NCI-H345 treated with DMSO at 0.1 percent for 48 hours (cell line): ENCODE measurements at regions not wholly inside any gene's neighbourhood (a gene's known extent, or its start where the extent isn't known, plus 50 kb on each side); places are given as distances from the start of the nearest gene placed in this dataset.
"Not testable (repeated sequence)": the region's sequence is repeated elsewhere in the genome, so short reads cannot be mapped to it uniquely, and the experiment has no call there.

ENCODE experiments used
- DNase-seq: peaks from one replicate; lab custom pipeline; 2025; ENCODE audit not compliant: unreplicated experiment; lab: John Stamatoyannopoulos, UW

- no peak for DNase-seq
These were observed 51.1 kb upstream of the ROPN1 start for GRCh38 chr3:124043023-124043422.

GRCh38 chr3:124044956-124045355 lies 53.0 kb upstream of the ROPN1 start:
- DNase-seq = no peak

- DNase-seq = no peak
These were observed 57.3 kb upstream of the ROPN1 start for GRCh38 chr3:124048967-124049798.

GRCh38 chr3:124051636-124052035 lies 59.7 kb upstream of the ROPN1 start:
- no peak for DNase-seq

GRCh38 chr3:124053871-124054270 lies 61.9 kb upstream of the ROPN1 start:
- no peak for DNase-seq

- no peak for DNase-seq
These were observed 64.9 kb upstream of the ROPN1 start for GRCh38 chr3:124056846-124057245.

GRCh38 chr3:124057420-124057819 lies 65.5 kb upstream of the ROPN1 start:
- no peak for DNase-seq

- DNase-seq = no peak
These were observed 67.7 kb upstream of the ROPN1 start for GRCh38 chr3:124059580-124059979.

- no peak for DNase-seq
These were observed 71.4 kb upstream of the ROPN1 start for GRCh38 chr3:124063197-124063909.

- no peak for DNase-seq
These were observed 72.1 kb upstream of the ROPN1 start for GRCh38 chr3:124064050-124064449.

GRCh38 chr3:124066543-124066942 lies 74.6 kb upstream of the ROPN1 start:
- not testable (repeated sequence) for DNase-seq

- DNase-seq = not testable (repeated sequence)
These were observed 77.8 kb upstream of the ROPN1 start for GRCh38 chr3:124069706-124070105.

- not testable (repeated sequence) for DNase-seq
These were observed 83.2 kb upstream of the ROPN1 start for GRCh38 chr3:124075090-124075489.

- no peak for DNase-seq
These were observed 83.8 kb upstream of the ROPN1 start for GRCh38 chr3:124075753-124076152.

GRCh38 chr3:124076235-124076634 lies 84.3 kb upstream of the ROPN1 start:
- DNase-seq = no peak

GRCh38 chr3:124078953-124079911 lies 87.3 kb upstream of the ROPN1 start:
- DNase-seq = peak; percentile 24

GRCh38 chr3:124079912-124080276 lies 88.0 kb upstream of the ROPN1 start:
- DNase-seq = no peak

GRCh38 chr3:124082343-124082742 lies 90.4 kb upstream of the ROPN1 start:
- DNase-seq = no peak

- peak; percentile 36 for DNase-seq
These were observed 92.3 kb upstream of the ROPN1 start for GRCh38 chr3:124084022-124084881.

- no peak for DNase-seq
These were observed 96.9 kb upstream of the ROPN1 start for GRCh38 chr3:124088801-124089200.
